Esophagus muscularis mucosa (tissue), 4 donors: ENCODE measurements at regions not wholly inside any gene's neighbourhood (a gene's known extent, or its start where the extent isn't known, plus 50 kb on each side); places are given as distances from the start of the nearest gene placed in this dataset.

Source experiments
- DNase-seq: peaks from one replicate; pipeline ENCODE4 v3.0.0-alpha.2; 2017; ENCODE audit errors: extremely low spot score
- H3K27ac ChIP-seq, 4 donors: fragments of 200-600 bp; sonication (generic); replicated peaks in 1 of 4; 1 replicate in 3 of 4; 2 replicates in 1 of 4; pipeline ENCODE4 v1.5.1; 2016 to 2019; ENCODE audit warnings: mild to moderate bottlenecking in 1 of 4
- H3K27me3 ChIP-seq, 4 donors: fragments of 200-600 bp; sonication (generic); one replicate each; pipeline versions ENCODE4 v1.5.1 to v1.6.0; 2016 to 2019
- H3K36me3 ChIP-seq, 4 donors: fragments of 200-600 bp; sonication (generic); one replicate each; pipeline ENCODE4 v1.5.1; 2016 to 2019
- H3K4me1 ChIP-seq, 4 donors: fragments of 200-600 bp; sonication (generic); one replicate each; pipeline ENCODE4 v1.5.1; 2016 to 2019
- H3K4me3 ChIP-seq, 4 donors: fragments of 200-600 bp; sonication (generic); 1 replicate in 2 of 4; 2 replicates in 2 of 4; pipeline ENCODE4 v1.5.1; 2016 to 2019; ENCODE audit warnings: mild to moderate bottlenecking in 4 of 4, moderate library complexity in 1 of 4
- H3K9me3 ChIP-seq, 4 donors: fragments of 200-600 bp; sonication (generic); 1 replicate in 3 of 4; 2 replicates in 1 of 4; pipeline ENCODE4 v1.5.1; 2016 to 2019
- EP300 ChIP-seq: sonication (generic); formaldehyde crosslinking; IDR thresholded peaks from one replicate; pipeline ENCODE4 v1.6.1; 2017; ENCODE audit warnings: antibody characterized with exemption
- POLR2A ChIP-seq: fragments of 450-650 bp; IDR thresholded peaks from one replicate; pipeline ENCODE4 v1.6.1; 2017; ENCODE audit warnings: antibody characterized with exemption, moderate library complexity, mild to moderate bottlenecking, low read depth
- POLR2AphosphoS5 ChIP-seq, 2 donors: sonication (generic); formaldehyde crosslinking; IDR thresholded peaks; one replicate each; pipeline ENCODE4 v1.6.1; 2017; ENCODE audit warnings: antibody characterized with exemption in 2 of 2
- WGBS: methylation state at CpG from one replicate; pipeline ENCODE4 v1.1.5; 2018; 5-methylcytosine and 5-hydroxymethylcytosine counted together
- intact Hi-C: fragments of 100-400 bp; cut with DNase I; formaldehyde crosslinking; loops from one replicate; pipeline ENCODE4 v1.15.1; 2023
- TF ChIP-seq, protein P1 (sequence below), 3 experiments: fragments of 200-600 bp in 2 of 3; fragments of 450-650 bp in 1 of 3; sonication (generic) in 2 of 3; IDR thresholded peaks; one replicate each; pipeline ENCODE4 v1.5.1; 2017 to 2019; ENCODE audit warnings: antibody characterized with exemption in 3 of 3, mild to moderate bottlenecking in 2 of 3, moderate library complexity in 1 of 3

- Histone ChIP-seq H3K27ac (no peak overlapping the region), H3K9me3 (no peaks in the 10 kb centered on the region), H3K4me1 (peaks cover 16 to 53% (median 47%) of the 10 kb centered on the region in 4 donors), H3K36me3 (no peaks in the 10 kb centered on the region), H3K27me3 (no peaks in the 10 kb centered on the region), H3K4me3 (no peak overlapping the region)
- TF ChIP-seq POLR2A (no peak), EP300 (no peak), POLR2AphosphoS5 (IDR thresholded peaks at IDR 0.05) (no peak)
- TF ChIP-seq, protein P1, sequence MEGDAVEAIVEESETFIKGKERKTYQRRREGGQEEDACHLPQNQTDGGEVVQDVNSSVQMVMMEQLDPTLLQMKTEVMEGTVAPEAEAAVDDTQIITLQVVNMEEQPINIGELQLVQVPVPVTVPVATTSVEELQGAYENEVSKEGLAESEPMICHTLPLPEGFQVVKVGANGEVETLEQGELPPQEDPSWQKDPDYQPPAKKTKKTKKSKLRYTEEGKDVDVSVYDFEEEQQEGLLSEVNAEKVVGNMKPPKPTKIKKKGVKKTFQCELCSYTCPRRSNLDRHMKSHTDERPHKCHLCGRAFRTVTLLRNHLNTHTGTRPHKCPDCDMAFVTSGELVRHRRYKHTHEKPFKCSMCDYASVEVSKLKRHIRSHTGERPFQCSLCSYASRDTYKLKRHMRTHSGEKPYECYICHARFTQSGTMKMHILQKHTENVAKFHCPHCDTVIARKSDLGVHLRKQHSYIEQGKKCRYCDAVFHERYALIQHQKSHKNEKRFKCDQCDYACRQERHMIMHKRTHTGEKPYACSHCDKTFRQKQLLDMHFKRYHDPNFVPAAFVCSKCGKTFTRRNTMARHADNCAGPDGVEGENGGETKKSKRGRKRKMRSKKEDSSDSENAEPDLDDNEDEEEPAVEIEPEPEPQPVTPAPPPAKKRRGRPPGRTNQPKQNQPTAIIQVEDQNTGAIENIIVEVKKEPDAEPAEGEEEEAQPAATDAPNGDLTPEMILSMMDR (IDR thresholded peaks at IDR 0.05), result no peak
- intact Hi-C loops, result no loop called here
- no peak for DNase-seq
- 72% methylated on average over 1 of the region's 1 CpG for WGBS
Measured at GRCh38 chr3:26070854-26071253, 281.0 kb downstream of the OXSM start.

DNA sequence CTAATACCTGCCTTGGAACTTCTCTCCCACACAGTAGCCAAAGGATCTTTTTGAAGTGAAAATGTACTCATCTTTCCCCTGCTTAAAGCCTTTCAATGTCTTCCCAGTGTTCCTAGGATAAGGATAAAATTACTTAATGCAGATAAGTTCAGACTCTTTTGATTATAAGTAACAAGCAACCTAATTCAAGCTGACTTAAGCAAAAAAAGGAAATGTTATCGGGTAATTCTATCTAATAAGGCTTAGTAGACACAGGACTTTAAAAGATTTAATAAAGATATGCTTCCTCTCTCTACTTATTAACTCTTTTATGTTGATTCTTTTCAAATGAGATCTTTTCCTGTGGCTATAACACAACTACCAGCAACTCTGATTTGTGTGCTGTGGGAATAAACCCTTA, 284.2 kb downstream of the OXSM start:
- no peak overlapping the region for H3K4me3 ChIP-seq
- no peak for DNase-seq
- intact Hi-C loops, result no loop called here
- 89% methylated on average over 1 of the region's 1 CpG for WGBS
- peaks cover 11 to 22% (median 15%) of the 10 kb centered on the region in 4 donors for H3K4me1 ChIP-seq
- H3K27me3 ChIP-seq, result no peaks in the 10 kb centered on the region
- TF ChIP-seq POLR2A, result no peak
- TF ChIP-seq, protein P1 (IDR thresholded peaks at IDR 0.05), result no peak
- TF ChIP-seq POLR2AphosphoS5 (IDR thresholded peaks at IDR 0.05), result no peak
- TF ChIP-seq EP300, result no peak
- H3K36me3 ChIP-seq, result no peaks in the 10 kb centered on the region
- no peaks in the 10 kb centered on the region for H3K9me3 ChIP-seq
- H3K27ac ChIP-seq, result no peak overlapping the region

GRCh38 chr3:26078539-26078938, 288.6 kb downstream of the OXSM start:
- TF ChIP-seq POLR2A, result no peak
- TF ChIP-seq EP300, result no peak
- no peak for TF ChIP-seq POLR2AphosphoS5 (IDR thresholded peaks at IDR 0.05)
- TF ChIP-seq, protein P1 (IDR thresholded peaks at IDR 0.05), result no peak
- WGBS, result 92% methylated on average over 1 of the region's 1 CpG

GRCh38 chr3:26081166-26081565, 291.3 kb downstream of the OXSM start:
- H3K36me3 ChIP-seq, result no peaks in the 10 kb centered on the region
- no peaks in the 10 kb centered on the region for H3K9me3 ChIP-seq
- DNase-seq, result no peak
- no peak overlapping the region for H3K27ac ChIP-seq
- peaks cover 0 to 21% (median 20%) of the 10 kb centered on the region in 4 donors for H3K4me1 ChIP-seq
- H3K27me3 ChIP-seq, result no peaks in the 10 kb centered on the region
- no peak for TF ChIP-seq POLR2A
- no peak for TF ChIP-seq EP300
- TF ChIP-seq, protein P1 (IDR thresholded peaks at IDR 0.05), result no peak
- no peak for TF ChIP-seq POLR2AphosphoS5 (IDR thresholded peaks at IDR 0.05)
- intact Hi-C loops, result no loop called here
- WGBS, result 93% methylated on average over 1 of the region's 1 CpG
- no peak overlapping the region for H3K4me3 ChIP-seq

More at GRCh38 chr3:26078539-26078938, 288.6 kb downstream of the OXSM start:
- H3K27ac ChIP-seq, result no peak overlapping the region
- no peak for DNase-seq
- no peaks in the 10 kb centered on the region for H3K36me3 ChIP-seq
- H3K9me3 ChIP-seq, result no peaks in the 10 kb centered on the region
- no peaks in the 10 kb centered on the region for H3K27me3 ChIP-seq
- intact Hi-C loops, result no loop called here
- peaks cover 0 to 4% (median 2%) of the 10 kb centered on the region in 4 donors for H3K4me1 ChIP-seq
- no peak overlapping the region for H3K4me3 ChIP-seq

GRCh38 chr3:26081806-26082205, 291.9 kb downstream of the OXSM start:
- intact Hi-C loops, result no loop called here
- no peaks in the 10 kb centered on the region for H3K36me3 ChIP-seq
- H3K27me3 ChIP-seq, result no peaks in the 10 kb centered on the region
- H3K9me3 ChIP-seq, result no peaks in the 10 kb centered on the region
- TF ChIP-seq EP300 (no peak), POLR2A (no peak), POLR2AphosphoS5 (IDR thresholded peaks at IDR 0.05) (no peak)
- TF ChIP-seq, protein P1 (IDR thresholded peaks at IDR 0.05), result no peak
- H3K4me1 ChIP-seq, result peaks cover 0 to 21% (median 20%) of the 10 kb centered on the region in 4 donors
- no peak overlapping the region for H3K4me3 ChIP-seq
- DNase-seq, result no peak
- H3K27ac ChIP-seq, result no peak overlapping the region
- WGBS, result 70% methylated on average over 1 of the region's 1 CpG
